Neural cell (in vitro differentiated cells): ENCODE measurements at regions not wholly inside any gene's neighbourhood (a gene's known extent, or its start where the extent isn't known, plus 50 kb on each side); places are given as distances from the start of the nearest gene placed in this dataset.

Experiments
- POLR2AphosphoS5 ChIP-seq: IDR thresholded peaks from 2 replicates; pipeline ENCODE4 v1.6.1; 2012
- TF ChIP-seq, protein P1 (sequence below): fragments of 450-650 bp; IDR thresholded peaks from 2 replicates; pipeline ENCODE4 v1.5.1; 2014; ENCODE audit warnings: antibody characterized with exemption, mild to moderate bottlenecking, moderate library complexity; ENCODE audit not compliant: poor library complexity, severe bottlenecking

- TF ChIP-seq, protein P1, sequence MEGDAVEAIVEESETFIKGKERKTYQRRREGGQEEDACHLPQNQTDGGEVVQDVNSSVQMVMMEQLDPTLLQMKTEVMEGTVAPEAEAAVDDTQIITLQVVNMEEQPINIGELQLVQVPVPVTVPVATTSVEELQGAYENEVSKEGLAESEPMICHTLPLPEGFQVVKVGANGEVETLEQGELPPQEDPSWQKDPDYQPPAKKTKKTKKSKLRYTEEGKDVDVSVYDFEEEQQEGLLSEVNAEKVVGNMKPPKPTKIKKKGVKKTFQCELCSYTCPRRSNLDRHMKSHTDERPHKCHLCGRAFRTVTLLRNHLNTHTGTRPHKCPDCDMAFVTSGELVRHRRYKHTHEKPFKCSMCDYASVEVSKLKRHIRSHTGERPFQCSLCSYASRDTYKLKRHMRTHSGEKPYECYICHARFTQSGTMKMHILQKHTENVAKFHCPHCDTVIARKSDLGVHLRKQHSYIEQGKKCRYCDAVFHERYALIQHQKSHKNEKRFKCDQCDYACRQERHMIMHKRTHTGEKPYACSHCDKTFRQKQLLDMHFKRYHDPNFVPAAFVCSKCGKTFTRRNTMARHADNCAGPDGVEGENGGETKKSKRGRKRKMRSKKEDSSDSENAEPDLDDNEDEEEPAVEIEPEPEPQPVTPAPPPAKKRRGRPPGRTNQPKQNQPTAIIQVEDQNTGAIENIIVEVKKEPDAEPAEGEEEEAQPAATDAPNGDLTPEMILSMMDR, result no peak
- no peak for TF ChIP-seq POLR2AphosphoS5
Observed at GRCh38 chr18:41128545-41128944, 826.5 kb upstream of the PIK3C3 start.
